Mesodermal cell (in vitro differentiated cells): ENCODE measurements at regions not wholly inside any gene's neighbourhood (a gene's known extent, or its start where the extent isn't known, plus 50 kb on each side); places are given as distances from the start of the nearest gene placed in this dataset.

Source experiments
- H3K27ac ChIP-seq: 2 replicates; pipeline ENCODE4 v1.7.0; 2013; ENCODE audit warnings: mild to moderate bottlenecking, low read depth, low read length, moderate library complexity; ENCODE audit not compliant: severe bottlenecking
- H3K36me3 ChIP-seq: 2 replicates; pipeline ENCODE4 v1.7.1; 2013; ENCODE audit warnings: mild to moderate bottlenecking, low read length, moderate library complexity; ENCODE audit not compliant: control insufficient read depth, insufficient read depth
- H3K4me1 ChIP-seq: one replicate; pipeline ENCODE4 v1.7.1; 2013; ENCODE audit warnings: mild to moderate bottlenecking, low read length; ENCODE audit not compliant: insufficient read depth, control insufficient read depth, poor library complexity, severe bottlenecking
- H3K4me3 ChIP-seq: 2 replicates; pipeline ENCODE4 v1.7.0; 2013; ENCODE audit warnings: low read length, control low read depth, mild to moderate bottlenecking; ENCODE audit not compliant: insufficient read depth, poor library complexity, severe bottlenecking; ENCODE audit errors: extremely low read depth
- H3K9me3 ChIP-seq: 2 replicates; pipeline ENCODE4 v1.7.1; 2013; ENCODE audit warnings: mild to moderate bottlenecking, low read length, moderate library complexity; ENCODE audit not compliant: control insufficient read depth
- WGBS, 2 experiments: methylation state at CpG; one replicate each; pipeline ENCODE4 v1.1.5; 2013; ENCODE audit warnings: missing lambda C conversion rate in 2 of 2; ENCODE audit not compliant: insufficient coverage in 2 of 2; 5-methylcytosine and 5-hydroxymethylcytosine counted together

DNA sequence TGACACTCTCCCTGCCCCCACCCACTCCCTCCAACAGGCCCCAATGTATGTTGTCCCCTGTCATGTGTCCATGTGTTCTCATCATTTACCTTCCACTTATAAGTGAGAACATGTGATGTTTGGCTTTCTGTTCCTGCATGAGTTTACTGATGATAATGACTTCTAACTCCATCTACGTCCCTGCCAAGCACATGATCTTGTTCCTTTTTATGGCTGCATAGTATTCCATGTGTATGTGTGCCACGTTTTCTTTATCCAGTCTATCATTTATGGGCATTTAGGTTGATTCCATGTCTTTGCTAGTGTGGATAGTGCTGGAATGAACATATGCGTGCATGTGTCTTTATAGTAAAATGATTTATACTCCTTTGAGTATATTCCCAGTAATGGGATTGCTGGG is 100.0 kb upstream of the LHX5 start:
- no peaks in the 10 kb centered on the region for H3K9me3 ChIP-seq
- H3K27ac ChIP-seq = no peak overlapping the region
- H3K36me3 ChIP-seq = no peaks in the 10 kb centered on the region
- H3K4me1 ChIP-seq = no peaks in the 10 kb centered on the region
- no peak overlapping the region for H3K4me3 ChIP-seq
- 70 to 85% methylated on average over 2 of the region's 3 CpGs for WGBS, 2 experiments

DNA sequence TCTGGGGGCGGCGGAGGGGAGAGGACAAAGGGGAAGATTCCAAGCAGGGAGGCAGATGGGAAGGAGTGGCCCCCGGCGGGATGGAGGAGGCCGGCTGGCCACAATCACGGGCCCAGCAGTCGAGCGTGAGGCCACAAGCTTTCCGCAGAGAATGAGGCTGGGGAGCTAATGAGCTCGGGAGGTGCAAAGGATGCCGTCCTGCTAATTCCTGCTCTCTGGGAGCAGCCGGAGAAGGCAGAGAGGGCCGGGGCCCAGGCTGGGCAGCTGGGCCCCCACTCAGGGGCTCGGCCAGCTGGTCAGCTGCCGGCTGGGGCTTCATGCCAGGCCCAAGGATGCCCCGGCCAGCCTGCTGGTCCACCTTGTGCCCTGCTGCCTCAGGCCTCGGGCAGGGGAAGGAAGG is 98.1 kb upstream of the LHX5 start:
- H3K36me3 ChIP-seq = no peaks in the 10 kb centered on the region
- H3K27ac ChIP-seq = no peak overlapping the region
- 80 to 81% methylated on average over 15 of the region's 17 CpGs for WGBS, 2 experiments

DNA sequence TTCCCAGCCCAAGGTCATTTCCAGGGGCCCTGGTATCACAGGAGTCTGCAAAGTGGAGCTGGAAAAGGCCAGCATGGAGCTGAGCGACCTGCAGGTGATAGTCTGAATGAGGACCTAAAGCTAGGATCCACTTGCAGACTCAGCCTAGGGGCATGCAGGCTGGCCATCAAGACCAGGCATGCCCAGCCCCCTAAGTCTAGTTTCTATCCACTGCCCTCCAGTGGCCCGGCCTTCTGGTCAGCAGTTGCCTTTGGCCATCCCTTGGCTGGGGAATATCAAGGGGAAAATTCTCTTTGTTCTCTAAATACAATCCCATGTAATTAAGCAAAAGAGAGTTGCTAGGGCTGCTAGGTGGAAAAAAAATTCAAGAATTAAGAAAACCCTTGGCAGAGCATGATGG is 96.3 kb upstream of the LHX5 start:
- Histone ChIP-seq H3K4me3 (no peak overlapping the region), H3K9me3 (no peaks in the 10 kb centered on the region), H3K36me3 (no peaks in the 10 kb centered on the region), H3K27ac (no peak overlapping the region), H3K4me1 (no peaks in the 10 kb centered on the region)
- WGBS, 2 experiments = 82 to 92% methylated on average over 1 of the region's 2 CpGs

More for the DNA sequence above, 98.1 kb upstream of the LHX5 start:
- H3K4me3 ChIP-seq = no peak overlapping the region
- H3K4me1 ChIP-seq = no peaks in the 10 kb centered on the region
- H3K9me3 ChIP-seq = no peaks in the 10 kb centered on the region

DNA sequence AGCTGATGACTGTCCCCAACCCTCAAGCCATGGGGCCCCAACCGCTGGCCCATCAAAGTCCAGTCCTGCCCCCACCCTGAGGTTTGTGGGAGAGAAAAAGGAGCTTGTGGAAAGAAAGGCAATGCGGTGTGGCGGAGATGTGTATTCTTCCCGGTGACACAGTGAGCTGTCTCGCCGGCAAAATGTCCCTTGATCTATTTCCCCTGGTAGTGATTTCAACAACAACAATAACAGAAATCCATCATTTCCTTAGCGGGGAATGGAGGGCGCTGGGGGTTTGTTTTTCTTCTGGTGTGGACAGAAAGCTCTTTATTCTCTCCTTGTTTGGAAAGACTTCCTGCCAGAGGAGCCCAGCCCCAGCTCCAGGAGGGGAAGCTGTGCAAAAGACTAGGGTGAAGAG is 93.7 kb upstream of the LHX5 start:
- Histone ChIP-seq H3K4me1 (no peaks in the 10 kb centered on the region), H3K9me3 (no peaks in the 10 kb centered on the region), H3K36me3 (no peaks in the 10 kb centered on the region), H3K4me3 (no peak overlapping the region), H3K27ac (no peak overlapping the region)
- WGBS, 2 experiments = 71% methylated on average over 1 of the region's 8 CpGs; no CpG with 5 or more reads in 1 of the 2 experiments

DNA sequence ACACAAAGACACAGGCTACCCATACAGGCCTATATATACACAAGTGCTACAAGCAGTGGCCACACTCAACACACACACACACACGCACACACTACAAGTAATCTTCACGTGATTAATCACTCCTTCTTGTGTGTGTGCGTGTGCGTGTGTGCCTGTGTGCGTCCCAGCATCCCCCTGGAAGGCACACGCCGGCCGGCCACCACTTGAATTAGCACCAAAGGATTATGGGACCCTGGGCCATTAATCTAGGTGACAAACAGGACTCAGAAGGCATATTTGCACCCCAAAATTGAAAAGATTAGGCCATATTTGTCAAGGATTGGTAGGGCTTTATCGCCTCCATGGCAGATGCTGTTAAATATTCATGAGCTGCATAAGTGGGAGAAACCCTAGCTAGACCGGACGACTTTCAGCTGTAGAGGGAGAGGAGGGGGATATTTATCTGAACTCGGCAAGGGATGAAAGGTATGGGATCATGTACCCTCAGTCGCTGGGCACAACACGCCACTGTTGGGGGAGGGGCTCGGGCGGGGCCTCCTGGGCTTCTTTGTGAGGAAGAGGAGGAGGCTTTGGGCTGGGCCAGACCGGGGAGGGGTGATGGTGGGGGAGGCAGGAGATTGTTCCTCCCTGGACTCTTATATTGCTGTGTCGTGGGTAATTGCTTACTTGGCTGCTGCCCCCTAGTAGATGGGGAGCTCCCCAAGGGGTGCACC is 89.6 kb upstream of the LHX5 start:
- H3K36me3 ChIP-seq = no peaks in the 10 kb centered on the region
- no peaks in the 10 kb centered on the region for H3K4me1 ChIP-seq
- 91 to 94% methylated on average over 14 to 15 of the region's 18 CpGs for WGBS, 2 experiments
- no peak overlapping the region for H3K4me3 ChIP-seq
- H3K9me3 ChIP-seq = no peaks in the 10 kb centered on the region
- no peak overlapping the region for H3K27ac ChIP-seq

DNA sequence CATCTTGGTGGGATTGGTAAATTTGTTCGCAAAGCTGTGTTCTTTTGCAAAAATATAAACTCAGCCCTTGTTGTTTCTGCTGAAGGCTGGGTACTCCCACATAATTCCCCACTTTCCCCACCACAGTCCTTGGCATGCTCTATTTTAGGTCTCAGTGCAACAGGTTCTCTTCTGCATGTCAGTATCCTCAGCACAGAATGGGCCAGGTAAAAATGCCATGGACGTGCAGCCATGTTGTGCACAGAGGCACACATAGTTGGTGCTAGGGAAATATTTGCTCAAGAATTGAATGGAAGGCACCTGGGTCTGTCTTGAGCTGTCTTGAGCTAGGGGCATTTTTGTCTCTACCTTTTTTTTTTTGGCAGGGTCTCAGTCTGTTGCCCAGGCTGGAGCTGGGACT is 87.8 kb upstream of the LHX5 start:
- Histone ChIP-seq H3K4me1 (peaks cover 5% of the 10 kb centered on the region), H3K36me3 (no peaks in the 10 kb centered on the region), H3K27ac (no peak overlapping the region), H3K9me3 (no peaks in the 10 kb centered on the region), H3K4me3 (no peak overlapping the region)
- WGBS, 2 experiments = 83 to 100% methylated on average over 1 to 2 of the region's 2 CpGs

DNA sequence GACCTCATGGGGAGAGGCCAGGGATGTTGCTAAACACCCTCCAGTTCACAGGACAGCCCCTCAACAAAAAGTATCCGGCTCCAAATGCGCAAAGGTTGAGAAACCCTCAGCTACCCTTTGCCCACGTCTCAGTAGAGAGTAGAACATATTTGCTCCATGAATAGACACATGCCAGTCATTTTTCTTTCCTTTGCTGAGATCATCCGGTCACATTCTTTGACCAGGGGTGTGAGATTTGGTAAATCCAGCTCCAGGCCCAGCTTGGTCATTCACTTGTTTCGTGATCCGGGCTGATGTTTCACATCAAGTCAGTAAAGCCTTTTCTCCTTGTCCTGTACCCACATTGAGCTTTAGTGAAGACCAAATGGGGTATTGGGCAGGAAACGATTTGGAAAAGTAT is 83.6 kb upstream of the LHX5 start:
- Histone ChIP-seq H3K9me3 (no peaks in the 10 kb centered on the region), H3K4me3 (no peak overlapping the region), H3K36me3 (no peaks in the 10 kb centered on the region), H3K4me1 (peaks cover 5% of the 10 kb centered on the region), H3K27ac (no peak overlapping the region)
- 82 to 89% methylated on average over 4 to 5 of the region's 7 CpGs for WGBS, 2 experiments

DNA sequence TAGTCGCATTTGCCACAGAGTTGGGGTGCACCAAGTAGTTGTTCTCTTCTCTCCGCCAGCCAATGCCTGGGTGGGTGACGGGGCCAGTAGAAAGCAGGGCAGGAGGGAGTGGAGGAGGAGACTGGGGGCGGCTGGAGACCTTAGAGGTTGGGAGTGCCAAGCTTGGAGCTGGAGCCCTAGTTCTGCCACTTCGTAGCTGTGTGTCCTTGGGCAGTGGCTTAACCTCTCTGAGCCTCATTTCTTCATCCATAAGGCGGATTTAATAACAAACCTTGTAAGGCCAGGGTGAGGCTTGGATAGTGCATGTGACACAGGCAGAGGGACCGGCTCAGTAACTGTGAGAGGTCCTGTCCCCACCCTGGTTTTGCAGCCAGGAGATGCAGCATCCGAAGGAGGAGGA is 81.1 kb upstream of the LHX5 start:
- H3K36me3 ChIP-seq = no peaks in the 10 kb centered on the region
- H3K27ac ChIP-seq = no peak overlapping the region
- H3K4me1 ChIP-seq = peaks cover 5% of the 10 kb centered on the region
- no peaks in the 10 kb centered on the region for H3K9me3 ChIP-seq
- 89 to 96% methylated on average over 3 to 6 of the region's 8 CpGs for WGBS, 2 experiments
- H3K4me3 ChIP-seq = no peak overlapping the region

DNA sequence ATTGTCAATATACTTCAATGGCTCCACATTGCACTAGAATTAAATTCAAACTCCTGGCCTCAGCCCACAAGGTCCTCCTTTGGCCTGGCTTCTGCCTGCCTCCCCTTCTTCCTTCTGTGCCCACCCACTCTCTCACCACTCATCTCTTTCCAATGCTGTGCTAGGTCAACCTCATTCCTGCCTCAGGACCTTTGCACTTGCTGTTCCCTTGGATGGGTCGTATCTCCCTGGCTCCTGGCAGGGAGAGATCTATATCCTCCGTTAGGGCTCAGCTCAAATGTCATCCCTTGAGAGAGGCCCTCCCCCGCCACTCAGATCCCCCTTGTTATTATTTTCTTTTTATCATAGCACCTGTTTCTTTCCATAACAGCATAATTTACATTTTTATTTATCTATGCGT is 79.9 kb upstream of the LHX5 start:
- H3K4me3 ChIP-seq = no peak overlapping the region
- H3K36me3 ChIP-seq = no peaks in the 10 kb centered on the region
- H3K27ac ChIP-seq = no peak overlapping the region
- peaks cover 11% of the 10 kb centered on the region for H3K4me1 ChIP-seq
- 86 to 92% methylated on average over 3 to 4 of the region's 4 CpGs for WGBS, 2 experiments
- no peaks in the 10 kb centered on the region for H3K9me3 ChIP-seq

DNA sequence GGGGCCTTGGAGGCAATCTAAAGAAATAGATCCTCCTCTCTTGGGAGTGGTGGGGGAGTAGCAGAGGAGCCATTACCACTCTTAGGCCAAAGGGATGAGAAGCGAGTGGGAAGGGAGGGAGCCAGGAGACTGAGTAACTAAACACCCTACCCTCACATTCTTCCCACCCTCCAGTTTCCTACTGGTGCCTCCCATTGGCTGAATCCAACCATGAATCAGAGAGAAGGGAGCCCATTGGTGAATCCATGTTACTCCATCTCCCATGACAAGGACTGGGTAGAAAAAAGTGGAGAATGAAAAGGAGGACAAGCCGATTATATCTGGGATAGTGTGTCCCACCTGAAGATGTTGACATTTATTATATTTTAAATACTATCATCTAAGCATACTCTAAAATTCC is 76.8 kb upstream of the LHX5 start:
- peaks cover 6% of the 10 kb centered on the region for H3K4me1 ChIP-seq
- H3K36me3 ChIP-seq = no peaks in the 10 kb centered on the region
- no peak overlapping the region for H3K27ac ChIP-seq
- no CpG with 5 or more reads among the region's 2 CpGs for WGBS, 2 experiments
- H3K9me3 ChIP-seq = no peaks in the 10 kb centered on the region
- H3K4me3 ChIP-seq = no peak overlapping the region

DNA sequence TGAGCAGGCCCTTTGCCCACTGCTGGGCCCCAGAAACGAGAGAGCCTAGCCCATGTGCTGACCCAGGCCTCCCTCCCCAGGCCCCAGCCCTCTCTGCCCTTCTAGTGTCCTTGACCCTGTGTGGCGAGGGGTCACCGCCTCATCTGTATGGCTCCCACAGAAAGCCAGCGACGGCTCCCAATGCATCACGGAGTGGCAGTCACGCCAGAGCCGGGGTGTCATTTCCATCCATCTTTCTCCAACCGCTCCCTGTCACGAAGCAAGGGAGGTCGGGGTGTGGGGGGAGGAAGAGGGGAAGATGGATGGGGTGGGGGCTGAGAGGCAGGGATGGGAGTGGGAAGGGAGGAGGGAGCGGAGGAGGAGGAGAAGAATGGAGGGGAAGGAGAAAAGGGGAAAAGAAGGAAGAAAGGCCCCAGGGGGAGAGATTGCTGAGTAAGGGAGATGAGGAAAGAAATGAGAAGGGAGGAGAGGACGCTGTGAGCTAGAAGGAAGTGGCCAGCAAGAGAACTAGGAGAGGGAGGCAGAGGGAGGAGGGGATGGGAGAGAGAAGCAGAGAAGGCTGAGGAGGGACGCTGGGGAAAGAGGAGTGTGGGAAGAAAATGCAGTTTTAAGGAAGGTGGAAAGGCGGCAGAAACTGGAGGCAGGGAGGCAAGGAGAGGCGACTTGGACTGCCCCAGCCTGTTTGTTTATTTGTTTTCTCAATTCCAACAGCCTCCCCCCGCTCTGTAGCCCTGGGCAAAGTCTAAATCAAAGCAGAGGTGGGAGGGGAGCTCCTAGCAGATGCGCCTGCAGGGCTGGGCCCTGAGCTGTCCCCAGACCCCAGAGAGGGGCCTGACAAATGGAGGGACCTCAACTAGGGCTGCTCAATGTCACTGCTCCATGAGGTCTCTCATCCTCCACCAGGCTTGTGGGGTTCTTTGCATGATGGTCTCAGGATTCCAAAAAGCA is 75.5 kb upstream of the LHX5 start:
- 68 to 75% methylated on average over 10 to 11 of the region's 18 CpGs for WGBS, 2 experiments
- Histone ChIP-seq H3K36me3 (no peaks in the 10 kb centered on the region), H3K4me1 (peaks cover 6% of the 10 kb centered on the region), H3K4me3 (no peak overlapping the region), H3K9me3 (no peaks in the 10 kb centered on the region), H3K27ac (no peak overlapping the region)
